Brain microvascular endothelial cell (primary cell): ENCODE measurements at regions not wholly inside any gene's neighbourhood (a gene's known extent, or its start where the extent isn't known, plus 50 kb on each side); places are given as distances from the start of the nearest gene placed in this dataset.

ENCODE experiments used
- DNase-seq: peaks from one replicate; pipeline ENCODE4 v3.0.0-alpha.2; 2020
- H3K27ac ChIP-seq: fragments of 250-450 bp; sonication (Bioruptor Pico); 2 replicates; pipeline ENCODE4 v1.5.1; 2020; ENCODE audit warnings: mild to moderate bottlenecking, moderate library complexity
- H3K27me3 ChIP-seq: fragments of 250-450 bp; sonication (Bioruptor Pico); replicated peaks from 2 replicates; pipeline ENCODE4 v1.5.1; 2020; ENCODE audit warnings: mild to moderate bottlenecking
- H3K36me3 ChIP-seq: fragments of 250-450 bp; sonication (Bioruptor Pico); replicated peaks from 2 replicates; pipeline ENCODE4 v1.5.1; 2020; ENCODE audit warnings: mild to moderate bottlenecking
- H3K4me3 ChIP-seq: 2 replicates; pipeline ENCODE4 v1.5.1; 2011; ENCODE audit warnings: low read depth, mild to moderate bottlenecking, control low read depth, low read length, moderate library complexity
- in situ Hi-C: cut with HindIII; loops from 2 replicates; pipeline ENCODE4 v1.10.0; 2017; ENCODE audit warnings: low sequenced_read_pairs, low pct_ligation_motif_present
- TF ChIP-seq, protein P1 (sequence below): IDR thresholded peaks from 2 replicates; pipeline ENCODE4 v1.5.1; 2011; ENCODE audit warnings: low read depth, mild to moderate bottlenecking, moderate library complexity, low read length, control low read depth, inconsistent platforms; ENCODE audit errors: missing control alignments

DNA sequence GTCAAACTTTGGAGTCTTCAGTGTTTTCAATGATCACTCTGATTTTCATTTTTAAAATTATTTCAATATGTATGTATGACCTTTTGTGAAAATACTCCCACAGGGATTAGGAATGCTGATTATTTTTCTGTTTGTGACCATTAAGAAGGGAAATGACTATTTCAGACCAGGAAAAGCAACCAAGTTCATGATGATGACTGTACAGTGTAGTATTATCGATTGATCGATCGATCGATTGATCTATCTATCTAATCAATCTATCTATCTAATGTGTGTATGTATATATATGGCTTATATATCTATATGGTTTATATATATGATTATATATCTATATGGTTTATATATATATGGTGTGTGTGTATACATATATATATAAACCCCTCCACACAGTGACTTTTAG lies 131.5 kb upstream of the VEGFC start:
- Histone ChIP-seq H3K4me3 (no peak overlapping the region), H3K36me3 (no peaks in the 10 kb centered on the region), H3K27me3 (no peaks in the 10 kb centered on the region), H3K27ac (no peak overlapping the region)
- DNase-seq, result no peak
- TF ChIP-seq, protein P1, sequence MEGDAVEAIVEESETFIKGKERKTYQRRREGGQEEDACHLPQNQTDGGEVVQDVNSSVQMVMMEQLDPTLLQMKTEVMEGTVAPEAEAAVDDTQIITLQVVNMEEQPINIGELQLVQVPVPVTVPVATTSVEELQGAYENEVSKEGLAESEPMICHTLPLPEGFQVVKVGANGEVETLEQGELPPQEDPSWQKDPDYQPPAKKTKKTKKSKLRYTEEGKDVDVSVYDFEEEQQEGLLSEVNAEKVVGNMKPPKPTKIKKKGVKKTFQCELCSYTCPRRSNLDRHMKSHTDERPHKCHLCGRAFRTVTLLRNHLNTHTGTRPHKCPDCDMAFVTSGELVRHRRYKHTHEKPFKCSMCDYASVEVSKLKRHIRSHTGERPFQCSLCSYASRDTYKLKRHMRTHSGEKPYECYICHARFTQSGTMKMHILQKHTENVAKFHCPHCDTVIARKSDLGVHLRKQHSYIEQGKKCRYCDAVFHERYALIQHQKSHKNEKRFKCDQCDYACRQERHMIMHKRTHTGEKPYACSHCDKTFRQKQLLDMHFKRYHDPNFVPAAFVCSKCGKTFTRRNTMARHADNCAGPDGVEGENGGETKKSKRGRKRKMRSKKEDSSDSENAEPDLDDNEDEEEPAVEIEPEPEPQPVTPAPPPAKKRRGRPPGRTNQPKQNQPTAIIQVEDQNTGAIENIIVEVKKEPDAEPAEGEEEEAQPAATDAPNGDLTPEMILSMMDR, result no peak
- in situ Hi-C loops, result no loop called here

DNA sequence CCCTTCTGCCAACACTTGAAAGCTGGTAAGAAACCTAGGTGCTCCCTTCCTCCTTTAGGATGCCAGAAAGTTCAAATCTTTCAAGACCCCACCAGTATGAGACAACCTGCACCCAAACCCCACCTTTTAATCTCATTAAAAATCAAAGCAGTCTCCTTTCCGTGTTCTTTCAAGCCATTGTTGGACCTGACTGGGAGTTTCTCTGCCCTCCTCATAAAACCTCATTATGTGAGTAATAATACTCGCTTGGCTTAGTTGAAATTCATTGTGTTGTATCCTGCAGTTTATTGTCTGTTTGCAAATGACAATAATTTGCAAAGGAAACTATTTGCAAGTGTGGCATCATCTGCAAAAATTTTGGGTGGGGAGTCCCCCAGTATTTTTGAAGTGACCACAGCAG lies 133.2 kb upstream of the VEGFC start:
- no peak overlapping the region for H3K27ac ChIP-seq
- DNase-seq, result no peak
- in situ Hi-C loops, result no loop called here
- H3K36me3 ChIP-seq, result no peaks in the 10 kb centered on the region
- no peak overlapping the region for H3K4me3 ChIP-seq
- TF ChIP-seq, protein P1, result no peak
- H3K27me3 ChIP-seq, result no peaks in the 10 kb centered on the region

DNA sequence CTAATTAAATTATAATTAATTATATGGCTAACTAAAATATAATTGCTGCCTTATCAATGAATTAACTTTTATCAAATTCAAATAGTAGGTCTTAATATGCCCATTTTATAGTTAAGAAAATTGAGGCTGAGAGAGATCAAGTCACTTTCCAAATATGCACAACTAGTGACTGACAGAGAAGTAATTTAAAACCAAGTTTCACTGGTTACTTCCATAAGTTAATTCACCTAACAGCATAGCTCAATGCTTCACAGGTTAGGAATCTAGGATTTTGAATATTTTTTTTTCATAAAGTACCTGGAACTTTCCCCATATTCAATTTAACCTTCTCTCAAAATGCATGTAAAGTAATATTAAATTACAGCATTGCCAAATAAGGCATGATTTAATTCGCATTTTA lies 134.4 kb upstream of the VEGFC start:
- no peak for DNase-seq
- Histone ChIP-seq H3K27me3 (no peaks in the 10 kb centered on the region), H3K36me3 (no peaks in the 10 kb centered on the region), H3K27ac (peak overlapping the region; percentile 34), H3K4me3 (no peak overlapping the region)
- in situ Hi-C loops, result no loop called here
- TF ChIP-seq, protein P1, result no peak

DNA sequence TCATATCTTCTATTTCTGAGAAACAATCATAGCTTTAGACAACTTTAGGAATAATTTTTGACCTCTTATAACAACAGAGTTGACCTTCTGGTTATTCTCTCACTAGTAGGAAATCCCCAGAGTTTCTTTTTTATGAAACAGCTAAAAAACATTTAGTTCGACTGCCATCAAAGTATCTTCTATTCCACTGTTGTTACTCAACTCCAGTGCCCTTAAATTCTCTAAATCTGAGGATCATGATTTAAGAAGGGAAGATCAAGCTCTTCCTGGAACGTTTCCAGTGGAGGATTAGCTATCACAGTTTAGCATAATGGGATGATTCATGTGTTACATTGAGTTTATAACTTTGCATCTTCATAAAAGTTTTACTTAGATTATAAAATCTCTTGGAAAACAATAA lies 134.9 kb upstream of the VEGFC start:
- Histone ChIP-seq H3K27ac (peak overlapping the region; percentile 34), H3K36me3 (no peaks in the 10 kb centered on the region), H3K27me3 (no peaks in the 10 kb centered on the region), H3K4me3 (no peak overlapping the region)
- in situ Hi-C loops, result no loop called here
- TF ChIP-seq, protein P1, result no peak
- peak; percentile 62 for DNase-seq

DNA sequence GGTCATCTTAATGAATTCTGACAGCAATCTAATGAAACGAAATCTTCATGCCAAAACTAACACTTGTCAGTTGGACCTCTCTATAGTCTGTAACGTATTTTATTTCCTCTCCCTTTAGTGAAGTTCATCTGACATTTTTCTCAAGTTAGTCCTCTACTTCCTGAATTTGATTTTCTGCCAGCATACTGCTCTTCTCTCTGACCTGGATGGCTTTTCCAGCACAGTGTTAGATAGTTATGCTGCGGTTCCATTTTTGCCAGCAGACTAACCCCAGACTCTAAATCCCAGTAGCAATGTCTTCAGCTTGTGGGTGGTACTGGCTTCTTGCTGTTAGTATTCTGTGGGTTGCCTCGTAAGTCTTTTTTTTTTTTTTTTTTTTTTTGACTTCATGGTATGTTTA lies 146.7 kb upstream of the VEGFC start:
- in situ Hi-C loops, result no loop called here
- TF ChIP-seq, protein P1, result no peak
- Histone ChIP-seq H3K36me3 (no peaks in the 10 kb centered on the region), H3K4me3 (no peak overlapping the region), H3K27me3 (no peaks in the 10 kb centered on the region), H3K27ac (no peak overlapping the region)
- peak; percentile 76 for DNase-seq

DNA sequence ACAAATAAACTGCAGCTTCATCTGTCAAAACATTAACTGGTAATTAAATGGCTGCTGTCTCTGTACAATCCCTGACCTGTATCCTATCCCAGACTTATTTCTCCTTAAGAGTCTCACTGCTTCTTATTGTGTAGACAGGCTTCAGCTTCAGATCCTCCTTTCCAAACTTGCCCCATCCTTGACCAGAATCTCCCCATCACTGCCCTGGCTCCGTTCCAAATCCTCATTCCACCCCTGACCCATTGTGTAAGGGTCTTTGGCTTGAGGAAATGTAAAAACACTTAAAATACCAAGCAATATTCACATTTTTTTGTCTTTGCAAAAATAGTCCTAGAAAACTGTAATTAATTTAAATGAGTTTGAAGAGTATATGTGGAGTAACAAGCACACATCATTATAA lies 152.6 kb upstream of the VEGFC start:
- DNase-seq, result no peak
- no peak overlapping the region for H3K4me3 ChIP-seq
- in situ Hi-C loops, result no loop called here
- H3K36me3 ChIP-seq, result no peaks in the 10 kb centered on the region
- no peak overlapping the region for H3K27ac ChIP-seq
- H3K27me3 ChIP-seq, result no peaks in the 10 kb centered on the region
- TF ChIP-seq, protein P1, result no peak
